ENCODE measurements at regions not wholly inside any gene's neighbourhood (a gene's known extent, or its start where the extent isn't known, plus 50 kb on each side); places are given as distances from the start of the nearest gene placed in this dataset.

DNA sequence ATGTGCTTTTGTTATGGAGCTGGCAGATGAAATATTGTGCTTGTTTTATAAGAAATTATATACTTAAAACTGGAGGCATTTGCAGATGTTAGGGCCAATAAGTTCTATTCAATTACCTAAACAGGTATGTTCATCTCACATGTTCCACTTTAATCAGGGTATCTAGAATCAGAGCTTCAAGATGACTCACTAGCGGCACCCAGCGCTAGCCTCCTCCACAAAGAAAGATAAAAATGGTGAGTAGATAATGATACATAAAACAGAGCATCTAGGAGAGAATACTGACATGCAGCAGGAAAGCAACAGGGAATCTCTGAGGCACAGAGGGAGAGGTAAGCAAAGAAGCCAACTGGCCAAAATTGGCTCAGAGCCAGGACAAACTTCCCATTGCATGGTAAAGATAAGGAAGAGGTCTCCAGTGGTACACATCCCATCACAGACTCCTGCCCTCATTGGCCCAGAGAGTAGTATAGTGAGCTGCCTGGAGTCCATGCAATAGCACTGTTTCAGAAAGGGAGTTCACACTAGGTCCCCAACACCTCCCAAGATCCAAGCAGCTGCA, 200.7 kb upstream of the SPTLC3 start:
- FAIRE-seq: no peak
- no peaks in the 10 kb centered on the region for H3K36me3 ChIP-seq
- WGBS, 2 donors: 95% methylated on average over 2 of the region's 2 CpGs
- no peaks in the 10 kb centered on the region for H3K4me1 ChIP-seq
- no peak for ATAC-seq
- no peaks in the 10 kb centered on the region for H3K9me3 ChIP-seq
- TF ChIP-seq, protein P1, sequence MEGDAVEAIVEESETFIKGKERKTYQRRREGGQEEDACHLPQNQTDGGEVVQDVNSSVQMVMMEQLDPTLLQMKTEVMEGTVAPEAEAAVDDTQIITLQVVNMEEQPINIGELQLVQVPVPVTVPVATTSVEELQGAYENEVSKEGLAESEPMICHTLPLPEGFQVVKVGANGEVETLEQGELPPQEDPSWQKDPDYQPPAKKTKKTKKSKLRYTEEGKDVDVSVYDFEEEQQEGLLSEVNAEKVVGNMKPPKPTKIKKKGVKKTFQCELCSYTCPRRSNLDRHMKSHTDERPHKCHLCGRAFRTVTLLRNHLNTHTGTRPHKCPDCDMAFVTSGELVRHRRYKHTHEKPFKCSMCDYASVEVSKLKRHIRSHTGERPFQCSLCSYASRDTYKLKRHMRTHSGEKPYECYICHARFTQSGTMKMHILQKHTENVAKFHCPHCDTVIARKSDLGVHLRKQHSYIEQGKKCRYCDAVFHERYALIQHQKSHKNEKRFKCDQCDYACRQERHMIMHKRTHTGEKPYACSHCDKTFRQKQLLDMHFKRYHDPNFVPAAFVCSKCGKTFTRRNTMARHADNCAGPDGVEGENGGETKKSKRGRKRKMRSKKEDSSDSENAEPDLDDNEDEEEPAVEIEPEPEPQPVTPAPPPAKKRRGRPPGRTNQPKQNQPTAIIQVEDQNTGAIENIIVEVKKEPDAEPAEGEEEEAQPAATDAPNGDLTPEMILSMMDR (IDR thresholded peaks at IDR 0.05): no peak
- H3K4me3 ChIP-seq: no peak overlapping the region
- intact Hi-C loops (cut with DNase I): no loop called here
- no peaks in the 10 kb centered on the region for H3K27me3 ChIP-seq
- no peak for DNase-seq
- H3K27ac ChIP-seq: no peak overlapping the region

DNA sequence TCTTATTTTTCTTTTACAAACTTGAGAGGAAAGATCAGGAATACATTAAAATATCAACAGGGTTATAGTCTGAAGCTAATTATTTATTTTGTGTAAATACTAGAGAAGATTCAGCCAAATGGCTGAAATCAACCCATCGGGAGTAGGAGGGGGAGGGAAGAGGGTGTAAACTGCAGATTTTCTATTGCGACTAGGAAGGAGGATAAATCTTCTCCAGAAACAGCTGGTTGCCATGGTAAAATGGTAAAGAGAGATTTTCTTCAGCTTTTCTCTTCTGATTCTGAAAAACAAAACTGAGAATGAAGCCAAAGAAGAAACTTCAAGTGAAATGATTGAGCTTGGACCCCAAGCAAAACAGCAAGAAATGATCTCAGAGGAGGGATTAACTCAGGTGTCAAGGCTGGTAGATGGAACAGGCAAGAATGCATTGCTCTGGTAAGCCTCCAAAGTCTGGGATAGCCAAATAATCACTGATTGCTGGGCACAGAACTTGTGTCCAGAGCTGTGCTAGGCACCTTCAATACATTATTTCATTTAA, 193.5 kb upstream of the SPTLC3 start:
- TF ChIP-seq, protein P1 (IDR thresholded peaks at IDR 0.05): no peak
- no peak overlapping the region for H3K4me3 ChIP-seq
- FAIRE-seq: no peak
- H3K4me1 ChIP-seq: no peaks in the 10 kb centered on the region
- H3K36me3 ChIP-seq: no peaks in the 10 kb centered on the region
- intact Hi-C loops (cut with DNase I): no loop called here
- no peaks in the 10 kb centered on the region for H3K27me3 ChIP-seq
- no peak overlapping the region for H3K27ac ChIP-seq
- DNase-seq: no peak
- ATAC-seq: no peak
- WGBS, 2 donors: 11 to 15% methylated on average over 2 of the region's 2 CpGs
- no peaks in the 10 kb centered on the region for H3K9me3 ChIP-seq

DNA sequence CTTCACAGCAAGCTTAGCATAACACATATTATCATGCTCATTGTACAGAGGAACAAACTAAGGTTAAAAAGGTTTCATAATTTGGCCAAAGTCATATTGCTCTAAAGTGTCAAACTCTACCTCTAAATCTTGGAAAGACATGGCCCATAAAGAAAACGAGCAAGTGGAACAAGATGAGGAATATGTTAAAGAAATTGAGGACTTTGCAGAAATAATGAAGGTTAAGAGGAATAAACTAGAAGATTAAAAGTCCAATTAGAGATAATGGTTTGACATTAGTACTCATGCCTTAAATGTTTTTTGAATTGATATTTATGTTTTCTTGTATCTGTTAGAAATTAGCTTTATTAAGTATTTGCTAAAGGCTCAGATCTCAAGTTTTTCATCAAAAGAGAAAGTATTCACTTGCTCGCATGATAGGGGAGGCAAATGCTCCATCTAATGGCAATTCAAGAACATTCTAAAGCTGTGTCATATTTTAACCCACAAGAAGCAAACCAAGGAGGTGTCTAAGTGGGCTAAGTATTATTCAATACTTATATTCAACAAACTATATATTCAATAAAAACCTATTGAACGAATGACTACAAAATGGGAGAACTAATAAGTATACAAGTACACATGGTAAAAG, 192.9 kb upstream of the SPTLC3 start:
- FAIRE-seq (no peak), ATAC-seq (no peak), DNase-seq (no peak)
- intact Hi-C loops (cut with DNase I): no loop called here
- Histone ChIP-seq H3K9me3 (no peaks in the 10 kb centered on the region), H3K4me1 (no peaks in the 10 kb centered on the region), H3K27me3 (no peaks in the 10 kb centered on the region), H3K27ac (no peak overlapping the region), H3K36me3 (no peaks in the 10 kb centered on the region), H3K4me3 (no peak overlapping the region)
- WGBS, 2 donors: 65 to 74% methylated on average over 3 of the region's 3 CpGs
- TF ChIP-seq, protein P1 (IDR thresholded peaks at IDR 0.05): no peak

DNA sequence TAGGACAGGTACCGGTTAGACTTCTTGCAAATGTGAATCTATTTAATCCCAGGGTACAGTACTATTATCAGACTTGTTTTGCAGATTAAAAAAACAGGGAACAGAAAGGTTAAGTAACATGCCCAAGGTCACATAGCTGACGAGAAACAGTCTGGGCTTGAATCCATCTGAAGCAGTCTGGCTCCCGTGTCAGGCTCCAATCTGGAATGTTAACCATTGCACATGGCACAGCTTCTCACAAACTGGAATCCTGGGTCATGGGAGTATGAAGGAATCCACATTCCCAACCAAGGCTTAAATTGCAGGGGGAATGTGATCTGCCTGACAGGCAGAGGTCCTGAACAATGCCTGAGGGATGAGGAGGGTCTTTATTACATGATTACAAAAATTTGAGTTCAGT, 187.5 kb upstream of the SPTLC3 start:
- 27 to 30% methylated on average over 3 of the region's 3 CpGs for WGBS, 2 donors
- FAIRE-seq (no peak), ATAC-seq (no peak), DNase-seq (no peak)
- no peak overlapping the region for H3K27ac ChIP-seq
- no peaks in the 10 kb centered on the region for H3K27me3 ChIP-seq
- H3K36me3 ChIP-seq: no peaks in the 10 kb centered on the region
- TF ChIP-seq, protein P1 (IDR thresholded peaks at IDR 0.05): no peak
- H3K4me1 ChIP-seq: no peaks in the 10 kb centered on the region
- H3K4me3 ChIP-seq: no peak overlapping the region
- intact Hi-C loops (cut with DNase I): no loop called here
- no peaks in the 10 kb centered on the region for H3K9me3 ChIP-seq

DNA sequence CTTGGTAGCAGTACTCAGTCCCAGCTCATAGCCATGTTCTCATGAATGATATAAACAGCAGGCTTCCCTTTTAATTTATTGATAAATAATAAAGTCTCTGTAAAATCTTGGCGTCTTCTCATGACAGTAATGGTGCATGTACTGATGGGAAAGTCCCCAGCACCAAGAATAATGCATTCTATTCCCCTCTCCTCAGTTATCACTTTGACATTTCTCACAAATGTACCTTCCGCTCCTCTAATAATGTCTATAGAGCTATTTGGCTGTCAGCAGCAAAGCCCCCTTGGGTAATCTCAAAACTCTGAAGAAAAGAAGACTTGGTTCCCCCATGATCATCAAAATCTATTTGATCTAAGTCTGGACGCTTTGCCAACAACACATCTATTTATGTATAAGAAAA, 185.0 kb upstream of the SPTLC3 start:
- no peak for DNase-seq
- Histone ChIP-seq H3K27ac (no peak overlapping the region), H3K4me3 (no peak overlapping the region), H3K36me3 (no peaks in the 10 kb centered on the region), H3K4me1 (no peaks in the 10 kb centered on the region), H3K27me3 (no peaks in the 10 kb centered on the region), H3K9me3 (no peaks in the 10 kb centered on the region)
- FAIRE-seq: no peak
- WGBS, 2 donors: 70 to 80% methylated on average over 3 of the region's 3 CpGs
- intact Hi-C loops (cut with DNase I): no loop called here
- TF ChIP-seq, protein P1 (IDR thresholded peaks at IDR 0.05): no peak
- no peak for ATAC-seq
